ENCODE measurements at regions not wholly inside any gene's neighbourhood (a gene's known extent, or its start where the extent isn't known, plus 50 kb on each side); places are given as distances from the start of the nearest gene placed in this dataset.
"Not testable (repeated sequence)": the region's sequence is repeated elsewhere in the genome, so short reads cannot be mapped to it uniquely, and the experiment has no call there.

- not testable (repeated sequence) for TF ChIP-seq CTCF, POLR2A (IDR thresholded peaks at IDR 0.05)
These were observed 227.1 kb downstream of the FOXD2 start for GRCh38 chr1:47664896-47665295.

All from uterus (tissue), 2 donors.